Endothelial cell (in vitro differentiated cells): ENCODE measurements at regions not wholly inside any gene's neighbourhood (a gene's known extent, or its start where the extent isn't known, plus 50 kb on each side); places are given as distances from the start of the nearest gene placed in this dataset.
A peak's percentile ranks its signal among the peaks of the same experiment; 100 is the strongest.

ENCODE experiments used
- DNase-seq: peaks from one replicate; pipeline ENCODE4 v3.0.0; 2021; ENCODE audit warnings: low spot score
- H3K27ac Mint-ChIP-seq: one replicate; pipeline ENCODE4 v1.8.0; 2021; ENCODE audit warnings: mixed read lengths, inconsistent platforms; ENCODE audit not compliant: unreplicated experiment
- H3K27me3 Mint-ChIP-seq: one replicate; pipeline ENCODE4 v1.8.0; 2021; ENCODE audit warnings: mild to moderate bottlenecking, moderate library complexity, mixed read lengths, inconsistent platforms; ENCODE audit not compliant: unreplicated experiment
- H3K36me3 Mint-ChIP-seq: one replicate; pipeline ENCODE4 v1.8.0; 2021; ENCODE audit warnings: mild to moderate bottlenecking, low read depth, mixed read lengths, inconsistent platforms; ENCODE audit not compliant: unreplicated experiment
- H3K4me1 Mint-ChIP-seq: one replicate; pipeline ENCODE4 v1.8.0; 2021; ENCODE audit warnings: mild to moderate bottlenecking, mixed read lengths, inconsistent platforms; ENCODE audit not compliant: unreplicated experiment
- H3K4me3 Mint-ChIP-seq: one replicate; pipeline ENCODE4 v1.8.0; 2021; ENCODE audit warnings: mild to moderate bottlenecking, mixed read lengths, inconsistent platforms; ENCODE audit not compliant: unreplicated experiment
- H3K9me3 Mint-ChIP-seq: one replicate; pipeline ENCODE4 v1.8.0; 2021; ENCODE audit warnings: mixed read lengths, inconsistent platforms; ENCODE audit not compliant: unreplicated experiment
- TF ChIP-seq, protein P1 (sequence below): fragments of 200-600 bp; sonication (generic); IDR thresholded peaks from one replicate; pipeline ENCODE4 v1.5.0; 2021; ENCODE audit warnings: antibody characterized with exemption; ENCODE audit not compliant: unreplicated experiment

DNA sequence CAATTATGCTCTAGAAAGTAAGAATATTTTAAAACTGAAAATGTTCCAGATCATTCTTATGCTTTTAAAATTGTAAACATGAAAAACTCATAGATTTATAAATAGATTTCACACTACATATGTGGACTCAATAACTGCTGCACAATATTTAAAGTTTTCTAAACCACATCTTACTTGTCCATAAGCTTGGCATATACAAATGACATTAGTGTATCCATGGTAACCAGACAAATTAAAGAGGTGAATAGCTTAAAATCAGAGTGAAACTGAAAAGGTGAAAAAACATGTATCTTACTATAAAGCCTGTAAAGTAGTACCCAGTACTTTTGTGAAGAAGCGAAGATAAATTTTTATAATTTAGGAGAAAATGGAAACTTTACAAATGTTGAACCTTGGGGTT, 151.2 kb upstream of the MYO16 start:
- H3K4me3 Mint-ChIP-seq = no peak overlapping the region
- H3K27me3 Mint-ChIP-seq = no peaks in the 10 kb centered on the region
- no peak for DNase-seq
- no peaks in the 10 kb centered on the region for H3K4me1 Mint-ChIP-seq
- H3K36me3 Mint-ChIP-seq = no peaks in the 10 kb centered on the region
- TF ChIP-seq, protein P1, sequence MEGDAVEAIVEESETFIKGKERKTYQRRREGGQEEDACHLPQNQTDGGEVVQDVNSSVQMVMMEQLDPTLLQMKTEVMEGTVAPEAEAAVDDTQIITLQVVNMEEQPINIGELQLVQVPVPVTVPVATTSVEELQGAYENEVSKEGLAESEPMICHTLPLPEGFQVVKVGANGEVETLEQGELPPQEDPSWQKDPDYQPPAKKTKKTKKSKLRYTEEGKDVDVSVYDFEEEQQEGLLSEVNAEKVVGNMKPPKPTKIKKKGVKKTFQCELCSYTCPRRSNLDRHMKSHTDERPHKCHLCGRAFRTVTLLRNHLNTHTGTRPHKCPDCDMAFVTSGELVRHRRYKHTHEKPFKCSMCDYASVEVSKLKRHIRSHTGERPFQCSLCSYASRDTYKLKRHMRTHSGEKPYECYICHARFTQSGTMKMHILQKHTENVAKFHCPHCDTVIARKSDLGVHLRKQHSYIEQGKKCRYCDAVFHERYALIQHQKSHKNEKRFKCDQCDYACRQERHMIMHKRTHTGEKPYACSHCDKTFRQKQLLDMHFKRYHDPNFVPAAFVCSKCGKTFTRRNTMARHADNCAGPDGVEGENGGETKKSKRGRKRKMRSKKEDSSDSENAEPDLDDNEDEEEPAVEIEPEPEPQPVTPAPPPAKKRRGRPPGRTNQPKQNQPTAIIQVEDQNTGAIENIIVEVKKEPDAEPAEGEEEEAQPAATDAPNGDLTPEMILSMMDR = no peak
- H3K27ac Mint-ChIP-seq = no peak overlapping the region
- H3K9me3 Mint-ChIP-seq = no peaks in the 10 kb centered on the region

DNA sequence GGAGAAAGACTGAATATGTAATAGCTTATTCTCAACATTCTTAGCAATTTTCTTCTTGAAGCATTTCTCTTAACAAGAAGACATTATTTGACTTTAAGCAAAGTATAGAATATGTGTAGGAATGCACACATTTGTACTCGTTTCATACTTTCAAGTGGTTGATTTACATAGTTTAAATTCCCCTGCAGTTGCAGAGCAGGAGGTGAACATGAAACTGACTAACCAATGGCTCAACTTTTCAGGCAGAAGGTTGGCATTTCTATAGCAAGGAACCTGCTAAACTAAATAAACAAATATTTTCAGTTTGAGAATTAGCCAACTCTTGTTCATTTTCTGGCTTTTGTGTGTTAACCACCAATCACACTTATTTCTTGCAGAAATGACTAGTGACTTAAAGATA, 145.4 kb upstream of the MYO16 start:
- peaks cover 1% of the 10 kb centered on the region for H3K27me3 Mint-ChIP-seq
- H3K9me3 Mint-ChIP-seq = no peaks in the 10 kb centered on the region
- no peak overlapping the region for H3K4me3 Mint-ChIP-seq
- no peaks in the 10 kb centered on the region for H3K4me1 Mint-ChIP-seq
- no peaks in the 10 kb centered on the region for H3K36me3 Mint-ChIP-seq
- TF ChIP-seq, protein P1 = no peak
- no peak for DNase-seq
- no peak overlapping the region for H3K27ac Mint-ChIP-seq

DNA sequence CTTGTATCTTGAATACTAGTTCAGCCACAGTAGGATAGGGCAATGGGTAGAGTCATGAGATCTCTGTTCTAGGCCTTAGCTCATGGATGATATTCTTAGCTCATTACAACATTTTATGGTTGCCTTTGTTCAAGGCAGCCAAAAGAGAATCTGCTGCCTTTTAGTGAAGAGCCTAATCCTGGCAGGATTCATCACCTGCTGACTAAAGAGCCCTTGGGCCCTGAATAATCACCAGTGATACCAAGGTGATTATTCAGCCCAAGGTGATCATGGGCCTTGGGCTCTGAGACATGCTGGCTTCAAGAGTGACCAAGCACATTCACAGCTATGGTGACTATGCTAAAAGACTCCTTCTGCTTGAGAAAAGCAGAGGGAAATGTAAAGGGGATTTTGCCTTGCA, 143.3 kb upstream of the MYO16 start:
- Mint-ChIP-seq H3K4me1 (no peaks in the 10 kb centered on the region), H3K9me3 (no peaks in the 10 kb centered on the region), H3K4me3 (no peak overlapping the region), H3K27ac (no peak overlapping the region), H3K36me3 (no peaks in the 10 kb centered on the region), H3K27me3 (peaks cover 1% of the 10 kb centered on the region)
- TF ChIP-seq, protein P1 = no peak
- DNase-seq = no peak

DNA sequence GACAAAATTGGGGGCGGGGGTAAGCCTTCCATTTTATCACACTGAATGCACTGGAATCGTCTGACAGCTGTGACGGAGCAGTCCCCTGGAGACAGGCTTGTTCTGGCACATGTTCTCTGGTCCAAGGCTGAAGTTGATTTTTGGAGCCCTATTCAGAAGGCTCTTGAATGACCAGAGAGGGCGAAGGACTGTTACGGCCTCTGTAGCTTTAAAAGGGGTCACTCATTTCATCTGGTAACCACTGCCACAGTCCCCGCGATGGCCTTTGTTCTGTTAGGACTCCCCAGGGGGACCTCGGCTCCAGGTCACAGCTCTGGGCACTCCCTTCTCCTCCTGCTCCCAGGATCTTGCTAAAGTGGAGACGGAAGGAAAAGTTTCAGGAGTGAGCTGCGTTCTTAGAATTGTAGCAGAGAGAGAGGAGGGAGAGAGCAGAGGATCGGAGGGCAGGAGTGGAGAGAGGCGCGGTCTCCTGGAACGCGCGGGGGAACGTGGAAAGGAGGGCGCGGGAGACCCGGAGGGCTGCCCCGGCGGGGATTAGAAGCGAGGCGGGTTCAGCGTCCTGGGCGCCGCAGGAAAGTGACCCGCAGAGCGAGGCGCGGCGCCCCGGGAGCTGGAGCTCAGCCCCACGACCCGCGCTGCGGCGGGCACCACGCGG, 134.3 kb upstream of the MYO16 start:
- Mint-ChIP-seq H3K27me3 (peaks cover 12% of the 10 kb centered on the region), H3K9me3 (no peaks in the 10 kb centered on the region), H3K4me3 (peak overlapping the region; percentile 93), H3K27ac (no peak overlapping the region), H3K4me1 (peaks cover 8% of the 10 kb centered on the region), H3K36me3 (no peaks in the 10 kb centered on the region)
- DNase-seq = peak; percentile 8
- TF ChIP-seq, protein P1 = no peak

DNA sequence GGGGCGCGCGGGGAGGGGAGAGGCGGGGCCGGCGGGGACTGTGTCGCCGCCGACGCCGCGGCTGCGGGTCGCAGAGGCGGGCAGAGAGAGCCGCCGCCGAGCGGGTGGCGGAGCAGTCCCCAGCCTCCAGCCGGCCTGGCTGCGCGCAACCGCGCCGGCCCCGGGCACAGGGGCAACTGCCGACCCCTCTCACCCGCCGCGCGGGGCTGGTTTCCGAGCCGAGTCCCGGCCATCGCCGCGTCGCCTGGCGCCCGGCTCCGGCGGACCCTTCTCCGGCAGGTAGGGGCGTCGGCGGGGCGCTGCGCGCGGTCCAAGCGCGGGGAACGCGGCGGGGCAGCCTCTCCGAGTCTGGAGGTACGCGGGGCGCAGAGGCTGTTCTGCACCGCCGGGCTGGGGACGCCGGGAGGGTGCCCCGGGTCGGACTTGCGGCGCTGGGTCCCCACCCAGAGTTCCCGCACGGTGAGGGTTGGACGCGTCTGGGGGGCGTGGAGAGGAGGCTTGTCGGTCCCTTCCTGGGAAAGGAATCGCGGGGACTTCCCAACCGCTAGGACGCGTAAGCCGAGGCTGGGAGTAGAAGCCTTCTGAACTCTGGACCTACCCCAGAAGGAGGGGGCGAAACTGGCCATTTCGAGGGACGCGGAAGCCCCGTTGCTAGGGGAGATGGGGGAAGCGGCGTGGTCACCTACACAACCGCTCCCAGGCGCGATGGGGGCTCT, 133.6 kb upstream of the MYO16 start:
- peaks cover 12% of the 10 kb centered on the region for H3K27me3 Mint-ChIP-seq
- DNase-seq = peak; percentile 34
- no peaks in the 10 kb centered on the region for H3K9me3 Mint-ChIP-seq
- no peak overlapping the region for H3K27ac Mint-ChIP-seq
- peak overlapping the region; percentile 90 for H3K4me3 Mint-ChIP-seq
- TF ChIP-seq, protein P1 = no peak
- peaks cover 11% of the 10 kb centered on the region for H3K4me1 Mint-ChIP-seq
- H3K36me3 Mint-ChIP-seq = no peaks in the 10 kb centered on the region
